ENCODE measurements at regions not wholly inside any gene's neighbourhood (a gene's known extent, or its start where the extent isn't known, plus 50 kb on each side); places are given as distances from the start of the nearest gene placed in this dataset.

- TF ChIP-seq GATA3 (IDR thresholded peaks at IDR 0.05; ENCODE audit: low read depth, low read length) (no peak), GATA2 (IDR thresholded peaks at IDR 0.05; ENCODE audit: low read depth, low read length) (no peak)
Measured at GRCh38 chr6:14595751-14596150, 478.2 kb downstream of the CD83 start.
